GM18511 (cell line): ENCODE measurements at regions not wholly inside any gene's neighbourhood (a gene's known extent, or its start where the extent isn't known, plus 50 kb on each side); places are given as distances from the start of the nearest gene placed in this dataset.
A peak's percentile ranks its signal among the peaks of the same experiment; 100 is the strongest.

Experiments
- ATAC-seq: cut with Tn5 transposase; IDR thresholded peaks from one replicate; pipeline ENCODE4 v1.9.1; 2021; ENCODE audit warnings: mild to moderate bottlenecking, moderate library complexity; ENCODE audit not compliant: unreplicated experiment

DNA sequence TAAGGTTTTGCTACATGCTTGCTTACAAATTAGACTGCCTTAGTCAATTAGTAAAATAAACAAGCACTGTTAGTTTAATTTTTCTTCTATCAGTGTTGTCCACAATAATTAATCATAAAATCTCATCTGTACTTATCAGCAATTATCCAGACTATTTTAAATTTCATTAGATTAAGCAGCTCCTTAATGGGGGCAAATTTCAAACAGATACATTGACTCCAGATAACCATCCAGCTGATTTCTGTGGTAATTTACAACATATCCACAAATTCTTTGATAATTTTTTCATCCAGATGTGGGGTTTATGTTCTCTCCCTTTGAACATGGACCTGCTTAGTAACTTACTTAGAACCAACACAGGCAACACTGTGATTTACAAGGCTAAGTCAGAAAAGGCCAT, 170.4 kb upstream of the CWC22 start:
- ATAC-seq: no peak

DNA sequence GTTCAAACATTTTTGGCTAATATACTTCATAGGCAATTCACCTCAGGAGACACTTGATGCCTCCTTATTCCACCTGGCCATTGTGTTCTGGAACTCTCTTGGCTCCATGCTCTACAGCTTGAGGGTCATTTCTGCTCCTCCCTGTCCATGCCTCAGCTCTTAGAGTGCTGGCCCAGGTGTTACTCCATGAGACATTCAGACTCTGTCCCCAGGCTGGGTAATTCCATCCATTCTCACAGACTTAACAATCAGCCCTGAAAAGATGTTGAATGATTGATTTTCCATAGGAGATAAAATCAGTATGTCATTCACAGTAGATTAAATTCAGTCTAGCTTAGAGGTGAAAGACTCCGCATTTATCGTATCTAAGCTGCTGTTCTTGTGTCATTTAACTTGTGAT, 168.6 kb upstream of the CWC22 start:
- no peak for ATAC-seq

DNA sequence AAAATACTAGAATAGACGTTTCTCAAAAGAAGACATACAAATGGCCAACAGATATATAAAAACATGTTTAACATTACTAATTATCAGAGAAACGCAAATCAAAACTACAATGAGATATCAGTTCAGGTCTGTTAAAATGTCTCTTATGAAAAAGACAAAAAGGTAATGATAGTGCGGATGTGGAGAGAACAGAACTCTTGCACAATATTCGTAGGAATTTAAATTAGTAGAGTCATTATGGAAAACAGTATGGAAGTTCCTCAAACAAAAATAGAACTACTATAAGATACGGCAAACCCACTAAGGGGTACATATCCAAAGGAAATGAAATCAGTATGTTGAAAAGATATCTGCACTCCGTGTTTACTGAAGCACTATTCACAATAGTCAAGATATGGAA, 167.5 kb upstream of the CWC22 start:
- no peak for ATAC-seq

DNA sequence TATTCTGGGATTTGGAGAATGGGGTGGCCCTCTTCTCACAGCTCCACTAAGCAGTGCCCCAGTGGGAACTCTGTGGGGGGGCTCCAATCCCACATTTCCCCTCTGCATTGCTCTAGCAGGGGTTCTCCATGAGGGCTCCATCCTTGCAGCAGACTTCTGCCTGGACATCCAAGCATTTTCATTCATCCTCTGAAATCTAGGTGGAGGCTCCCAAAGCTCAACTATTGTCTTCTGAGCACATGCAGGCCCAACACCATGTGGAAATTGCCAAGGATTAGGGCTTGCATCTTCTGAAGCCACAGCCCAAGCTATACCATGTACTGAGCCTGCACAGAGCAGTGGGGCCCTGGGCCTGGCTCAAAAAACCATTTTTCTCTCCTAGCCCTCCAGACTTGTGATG, 162.4 kb upstream of the CWC22 start:
- ATAC-seq: no peak

DNA sequence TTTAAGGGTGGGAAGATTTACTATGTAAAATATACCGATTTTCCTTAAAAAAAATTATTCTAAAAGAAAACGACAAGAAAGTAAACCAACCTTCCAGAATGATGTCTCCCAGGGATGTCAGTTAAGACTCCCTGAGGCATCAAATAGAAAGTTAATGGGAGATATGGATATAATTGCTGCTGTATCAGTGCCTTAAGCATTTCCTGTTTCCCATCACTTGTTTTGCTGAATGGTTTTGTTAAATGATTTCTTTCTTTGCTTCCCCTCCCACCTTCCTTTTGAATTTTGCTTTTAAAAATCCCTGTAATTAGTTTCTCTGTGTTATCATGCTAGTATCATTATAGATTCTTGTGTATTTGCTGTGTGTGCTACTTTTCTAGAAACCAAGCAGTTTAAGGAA, 154.3 kb upstream of the CWC22 start:
- ATAC-seq: no peak

DNA sequence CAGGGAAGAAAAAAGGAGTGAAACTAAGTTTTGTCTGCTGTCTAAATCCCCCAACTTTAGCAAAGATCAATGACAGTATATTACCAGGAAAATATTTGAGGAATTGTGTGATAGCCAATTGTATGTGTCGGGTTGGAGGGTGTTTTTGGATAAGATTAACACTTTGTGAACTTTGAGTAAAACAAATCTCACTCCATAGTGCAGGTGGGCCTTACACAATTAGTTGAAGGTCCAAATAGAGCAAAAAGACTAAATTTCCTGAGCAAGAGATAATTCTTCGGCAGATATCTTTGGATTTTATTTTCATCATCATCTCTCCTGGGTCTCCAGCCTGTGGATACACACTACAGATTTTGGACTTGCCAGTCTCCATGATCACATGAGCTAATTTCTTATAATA, 152.8 kb upstream of the CWC22 start:
- no peak for ATAC-seq

DNA sequence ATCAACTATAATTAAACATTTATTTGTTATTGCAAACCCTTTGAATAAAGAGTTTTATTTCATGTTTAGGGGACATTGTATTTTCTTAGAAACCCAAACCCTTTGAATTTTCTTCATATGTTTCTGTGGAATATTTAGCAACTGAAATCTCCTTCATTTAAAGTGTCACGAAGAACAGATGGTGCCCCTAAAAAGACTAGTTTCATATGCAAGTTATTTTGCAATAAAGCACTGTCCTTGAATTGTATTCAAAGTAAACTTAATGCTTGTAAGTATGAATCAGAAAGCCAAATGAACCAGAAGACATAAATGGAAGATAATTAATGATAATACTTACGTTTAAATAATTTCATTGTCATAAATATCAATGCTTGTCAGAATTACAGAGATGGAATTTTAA, 151.9 kb upstream of the CWC22 start:
- ATAC-seq: no peak

DNA sequence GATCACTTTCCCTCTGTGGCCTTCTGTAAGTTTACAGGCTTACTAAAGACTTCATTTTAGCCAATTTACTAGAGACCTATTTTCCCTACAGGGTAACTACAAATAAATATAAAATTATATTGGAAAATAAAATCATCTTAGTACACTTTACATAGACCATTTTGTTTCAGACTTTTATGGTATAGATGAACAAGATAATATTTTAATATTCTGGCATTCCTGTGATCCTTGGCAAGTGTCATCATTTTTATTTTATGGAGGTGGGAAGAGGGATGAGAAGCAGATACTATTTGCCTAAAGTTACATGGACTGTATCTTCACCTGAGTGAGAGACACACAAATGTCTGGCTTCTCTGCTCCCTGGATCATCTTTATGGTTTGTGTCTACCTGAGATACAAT, 149.6 kb upstream of the CWC22 start:
- no peak for ATAC-seq

DNA sequence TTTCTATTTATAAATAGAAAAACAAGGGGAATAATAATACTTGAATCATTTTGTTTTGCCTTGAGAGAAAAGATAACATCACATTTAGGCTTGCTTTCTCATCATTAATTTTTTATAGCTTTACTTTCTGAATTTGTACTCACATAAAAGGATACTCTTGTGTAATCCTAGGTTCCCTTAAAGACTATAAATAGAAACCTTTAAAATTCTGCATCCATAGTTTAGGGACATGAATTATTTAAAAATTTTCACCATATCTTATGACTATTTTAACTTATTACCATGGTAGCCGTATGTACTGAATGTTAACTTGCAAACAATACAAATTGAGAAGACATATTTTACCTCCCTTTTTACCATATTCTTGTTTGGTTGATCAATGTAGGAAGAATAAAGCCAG, 143.5 kb upstream of the CWC22 start:
- ATAC-seq: no peak

DNA sequence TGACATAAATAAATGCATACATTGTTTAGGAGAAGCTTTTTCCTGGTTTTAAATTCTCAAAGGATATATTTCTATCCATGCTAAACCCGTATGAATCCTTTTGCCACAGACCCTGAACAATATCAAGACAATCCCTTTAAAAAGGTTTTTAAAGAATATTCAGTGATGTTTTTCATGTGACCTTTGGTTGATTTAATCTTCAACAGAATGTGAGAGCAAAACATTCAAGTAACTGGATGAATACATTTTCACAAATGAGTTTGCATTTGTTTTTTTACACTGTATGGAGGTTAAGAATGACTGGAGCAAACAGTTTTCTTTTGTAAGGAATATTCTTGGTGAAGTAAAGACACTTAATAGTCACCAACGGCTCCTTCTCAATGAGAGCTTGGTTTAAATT, 139.4 kb upstream of the CWC22 start:
- no peak for ATAC-seq

DNA sequence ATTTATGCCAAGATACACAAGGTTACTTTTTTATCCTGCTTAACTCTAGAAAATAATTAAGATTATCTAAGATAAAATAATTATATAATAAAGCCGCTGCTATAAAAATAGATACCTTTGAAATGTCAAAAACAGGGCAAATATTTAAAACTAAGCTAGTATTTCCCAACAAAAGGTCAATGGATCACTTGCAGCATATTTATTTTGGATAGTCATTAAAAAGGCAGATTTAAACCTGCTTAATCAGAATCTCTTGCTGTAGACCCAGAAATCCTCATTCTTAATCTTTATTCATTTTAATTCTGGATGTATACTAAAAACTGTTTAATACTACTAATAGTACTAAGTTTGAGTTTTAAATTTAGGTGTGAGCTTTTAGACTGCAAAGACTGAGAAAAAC, 139.0 kb upstream of the CWC22 start:
- no peak for ATAC-seq

DNA sequence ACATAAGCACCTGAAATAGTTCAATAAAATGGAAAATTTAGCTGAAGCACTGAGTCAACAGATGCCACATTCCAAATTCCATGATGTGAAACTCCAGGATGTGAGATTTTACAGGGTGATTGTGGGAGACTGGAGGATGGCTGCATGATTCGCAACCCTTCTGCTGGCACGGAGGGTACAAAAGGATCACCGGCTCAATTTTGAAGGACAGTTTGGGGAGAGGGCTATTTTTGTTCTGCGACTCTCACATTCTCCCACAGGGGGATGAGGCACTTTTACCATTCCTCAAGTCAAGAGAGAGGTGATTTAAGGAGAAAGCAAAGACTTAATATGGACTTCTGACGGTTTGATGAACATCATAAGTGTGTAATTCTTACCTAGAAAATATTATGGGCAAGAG, 138.1 kb upstream of the CWC22 start:
- no peak for ATAC-seq

DNA sequence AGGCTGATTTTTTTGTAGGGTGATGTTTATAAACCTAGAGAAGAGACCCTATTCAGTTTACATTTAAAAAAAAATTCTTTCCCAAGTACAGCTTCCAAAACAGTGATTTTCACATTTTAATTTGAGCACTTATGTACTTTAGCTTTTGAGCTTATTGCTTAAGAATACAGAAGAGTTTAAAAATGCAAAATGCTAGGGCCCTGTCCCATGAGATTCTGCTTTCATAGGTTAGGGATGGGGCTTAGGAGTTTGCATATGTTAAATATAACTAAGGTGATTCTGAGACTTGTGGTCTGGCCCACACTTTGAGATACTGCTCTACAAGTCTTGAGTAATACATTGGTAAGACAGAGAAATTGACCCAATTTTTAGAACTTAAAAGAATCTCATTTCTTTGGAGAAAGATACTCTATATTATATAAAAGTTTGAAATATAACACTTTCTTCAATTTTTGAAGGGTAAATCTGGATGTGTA, 137.3 kb upstream of the CWC22 start:
- no peak for ATAC-seq

DNA sequence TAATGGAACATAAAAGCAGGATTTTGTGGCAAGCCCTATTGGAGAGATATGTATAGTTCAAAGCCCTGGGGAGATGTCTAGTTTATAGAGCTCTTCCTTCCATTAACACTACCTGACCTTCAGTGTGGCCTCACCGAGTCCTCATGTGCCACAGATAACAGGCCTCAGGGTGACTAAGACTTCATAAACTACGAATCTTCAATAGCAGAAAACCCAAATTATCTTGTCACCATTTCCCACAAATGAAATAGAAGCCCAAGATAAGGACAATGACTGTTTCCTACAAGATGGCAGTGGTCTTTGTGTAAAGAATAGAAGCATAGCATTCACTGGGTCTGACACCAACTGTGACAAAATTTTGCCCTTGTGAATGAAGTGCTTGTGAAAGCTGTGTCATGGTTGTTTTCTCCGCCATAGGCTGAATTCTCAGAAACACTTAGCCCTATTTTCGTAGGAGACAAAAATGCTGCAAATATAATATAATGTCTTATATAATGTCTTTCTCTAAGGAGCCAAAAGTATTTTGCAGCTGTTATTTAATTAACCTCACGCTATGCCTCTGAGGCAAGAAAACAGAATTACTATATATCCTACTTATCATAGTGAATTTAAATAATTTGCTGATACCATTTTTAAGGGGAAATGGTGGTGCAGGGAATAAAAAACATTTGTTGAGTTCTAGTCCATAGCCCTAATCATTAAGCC, 136.7 kb upstream of the CWC22 start:
- ATAC-seq: no peak

DNA sequence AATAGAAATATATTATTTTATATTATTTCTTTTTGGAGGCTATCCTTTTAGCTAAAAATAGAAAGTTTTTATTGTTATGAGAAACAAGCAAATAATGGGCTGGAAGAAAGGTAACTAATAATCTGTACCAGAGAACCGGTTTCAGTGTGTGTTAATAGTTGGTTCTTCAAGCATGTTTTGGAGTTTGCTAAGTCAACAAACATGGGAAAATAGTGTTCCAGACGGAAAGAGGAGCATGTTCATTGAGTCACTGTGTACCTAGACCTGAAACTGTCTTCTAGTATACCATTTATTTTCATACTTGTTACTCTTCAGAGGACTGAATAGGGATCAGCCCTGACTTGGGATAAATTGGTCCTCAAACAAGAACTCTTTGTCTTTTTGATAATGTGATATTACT, 134.5 kb upstream of the CWC22 start:
- no peak for ATAC-seq

DNA sequence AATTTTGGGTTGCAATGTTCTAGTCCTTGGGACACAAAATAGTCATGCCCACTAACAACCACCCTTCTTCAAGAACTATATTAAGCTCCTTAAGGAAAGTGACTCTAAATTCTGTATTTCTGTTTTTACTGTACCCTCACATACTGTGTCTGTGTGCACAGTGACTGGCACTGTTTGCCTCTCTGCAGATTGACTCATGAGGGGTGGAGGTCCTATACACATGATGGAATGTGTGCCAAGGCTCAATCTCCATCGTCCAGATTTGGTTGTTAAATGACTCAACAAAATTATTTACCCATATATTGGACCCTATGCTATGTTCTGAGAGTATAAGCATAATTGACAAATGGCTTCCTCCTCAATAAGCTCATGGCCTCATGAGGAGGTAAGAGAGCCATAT, 126.6 kb upstream of the CWC22 start:
- ATAC-seq: no peak

DNA sequence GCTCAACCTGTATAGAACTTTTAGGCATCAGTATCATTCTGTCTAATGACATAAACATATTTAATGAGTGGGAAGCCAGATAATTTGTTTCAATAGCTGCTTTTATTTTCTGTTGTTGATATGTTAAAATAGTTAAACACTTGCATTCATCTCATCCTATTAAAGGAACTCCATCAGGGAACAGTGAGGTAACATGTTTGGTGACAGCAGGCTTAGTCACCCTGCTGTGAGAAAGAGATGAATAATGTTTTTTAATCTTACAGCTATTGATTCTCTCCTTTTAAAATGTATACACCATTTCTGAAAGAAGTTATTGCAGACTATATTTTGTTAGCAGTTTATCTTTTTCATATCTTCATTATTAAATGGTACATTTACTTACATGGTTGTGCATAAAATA, 123.3 kb upstream of the CWC22 start:
- ATAC-seq: no peak

DNA sequence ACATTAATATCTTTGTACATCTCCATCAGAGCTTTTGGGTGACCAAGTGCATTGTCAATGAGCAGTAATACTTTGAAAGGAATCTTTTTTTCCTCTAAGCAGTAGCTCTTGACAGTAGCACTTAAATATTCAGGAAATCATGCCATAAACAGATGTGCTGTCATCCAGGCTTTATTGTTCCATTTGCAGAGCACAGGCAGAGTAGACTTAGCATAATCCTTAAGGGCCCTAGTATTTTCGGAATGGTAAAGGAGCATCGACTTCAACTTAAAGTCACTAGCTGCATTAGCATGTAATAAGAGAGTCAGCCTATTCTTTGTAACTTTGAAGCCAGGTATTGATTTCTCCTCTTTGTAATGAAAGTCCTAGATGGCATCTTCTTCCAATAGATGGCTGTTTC, 121.8 kb upstream of the CWC22 start:
- no peak for ATAC-seq

DNA sequence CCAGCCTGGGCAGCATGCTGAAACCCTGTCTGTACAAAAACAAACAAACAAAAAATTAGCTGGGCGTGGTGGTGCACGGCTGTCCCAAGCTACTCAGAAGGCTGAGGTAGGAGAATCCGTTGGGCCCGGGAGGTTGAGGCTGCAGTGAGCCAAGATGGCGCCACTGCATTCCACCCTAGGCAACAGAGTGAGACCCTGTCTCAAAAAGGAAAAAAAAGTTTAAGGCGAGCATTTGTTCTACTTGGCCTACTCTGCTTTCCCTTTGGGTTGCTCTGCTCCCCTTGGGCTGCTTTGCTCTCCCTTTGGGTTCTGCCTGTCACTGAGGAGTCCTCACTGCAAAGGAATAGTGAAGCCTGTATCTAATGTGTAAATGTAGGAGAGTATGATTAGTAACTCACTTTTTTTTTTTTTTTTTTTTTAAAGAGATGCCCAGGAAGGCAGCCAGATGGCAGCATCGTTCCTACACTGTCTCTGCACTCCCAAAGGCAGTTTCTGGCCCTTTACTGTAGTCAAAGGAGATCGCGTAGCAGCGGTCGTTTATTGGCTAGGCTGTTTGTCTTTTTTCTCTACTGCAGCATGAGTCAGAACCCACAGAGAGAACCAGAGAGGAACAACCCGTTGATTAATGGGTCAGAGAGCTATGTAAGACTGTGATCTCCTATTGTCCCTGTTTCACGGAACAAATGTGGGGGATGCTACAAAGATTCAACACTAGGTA, 118.3 kb upstream of the CWC22 start:
- peak; percentile 89 for ATAC-seq

DNA sequence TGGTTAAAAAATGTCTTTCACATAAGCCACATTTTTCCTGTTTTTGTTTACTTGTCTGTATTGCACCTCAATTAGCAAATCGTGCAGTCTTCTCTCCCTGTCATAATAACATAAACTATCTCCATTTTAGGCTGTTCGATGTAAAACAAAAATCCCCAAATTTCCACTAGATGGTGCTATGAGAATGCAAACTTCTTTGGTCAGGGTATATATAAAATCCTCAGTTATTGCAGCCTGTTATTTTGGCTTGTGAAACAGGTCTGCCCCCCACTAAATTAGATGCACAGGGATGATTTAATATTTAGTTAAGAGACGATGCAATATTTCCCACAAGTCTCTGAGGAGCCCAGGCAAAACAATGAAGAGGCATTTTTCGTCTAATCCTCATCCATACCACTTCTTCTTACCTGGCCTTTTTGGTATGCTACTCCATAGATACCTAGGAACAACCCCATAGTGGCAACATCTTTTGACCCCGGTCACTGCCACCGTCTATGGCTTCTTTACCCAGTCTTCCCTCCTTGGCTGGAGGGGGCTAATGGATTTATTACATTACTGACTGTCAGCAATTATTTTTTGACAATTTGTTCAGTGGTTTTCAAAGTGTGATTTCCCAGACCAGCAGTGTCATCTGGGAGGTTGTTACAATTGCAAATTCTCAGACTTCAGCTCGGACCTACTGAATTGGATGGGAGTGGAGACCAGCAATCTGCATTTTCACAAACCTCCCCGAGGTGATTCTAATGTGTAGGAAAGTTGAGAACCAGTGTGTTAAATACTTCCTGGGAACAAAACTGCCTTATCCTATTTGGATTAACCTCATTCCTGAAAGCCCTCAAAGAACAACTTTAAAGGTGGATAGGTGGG, 117.4 kb upstream of the CWC22 start:
- peak; percentile 66 for ATAC-seq

DNA sequence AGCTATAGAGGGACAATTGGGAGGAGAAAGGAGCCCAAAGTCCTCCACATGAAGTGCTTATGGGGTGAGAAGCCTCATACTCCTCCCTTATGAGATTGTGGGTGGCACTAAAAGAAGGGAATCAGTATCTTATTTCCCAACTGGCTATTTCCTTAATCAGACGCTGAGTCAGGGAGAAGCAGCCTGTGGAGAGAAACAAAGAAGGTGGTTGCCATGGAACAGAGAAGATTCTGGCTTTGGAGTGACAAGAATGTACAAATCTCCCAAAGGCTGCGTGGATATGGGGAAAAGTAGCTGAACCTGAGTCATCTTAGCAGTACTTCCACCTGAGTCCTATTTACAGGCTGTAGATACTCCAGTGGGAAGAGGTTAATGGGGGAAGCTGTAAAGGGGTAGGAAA, 115.8 kb upstream of the CWC22 start:
- no peak for ATAC-seq

DNA sequence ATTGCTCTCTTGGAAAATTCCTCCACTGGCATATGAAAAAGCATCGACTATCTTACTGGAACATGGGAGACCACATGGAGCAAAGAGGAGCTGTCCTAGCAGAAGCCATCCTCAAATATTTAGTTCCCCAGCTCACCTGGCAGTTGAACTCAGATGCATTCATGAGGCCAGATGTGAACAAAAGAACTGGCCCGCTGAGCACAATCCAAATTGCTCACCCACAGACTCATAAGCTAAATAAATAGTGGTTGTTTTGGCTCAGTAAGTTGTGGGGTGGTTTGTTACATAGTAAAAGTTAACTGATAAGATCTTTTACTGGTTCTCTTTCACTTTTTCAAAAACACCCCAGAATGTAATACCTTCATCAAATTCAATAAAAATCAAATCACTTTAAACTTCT, 108.6 kb upstream of the CWC22 start:
- ATAC-seq: no peak
